ENCODE measurements at regions not wholly inside any gene's neighbourhood (a gene's known extent, or its start where the extent isn't known, plus 50 kb on each side); places are given as distances from the start of the nearest gene placed in this dataset.

- Histone ChIP-seq H3K27ac (no peak overlapping the region), H3K9me3 (no peaks in the 10 kb centered on the region), H3K4me3 (no peak overlapping the region), H3K4me1 (peaks cover 0 to 11% (median 0%) of the 10 kb centered on the region in 4 donors), H3K36me3 (no peaks in the 10 kb centered on the region), H3K27me3 (no peaks in the 10 kb centered on the region)
- no peak for TF ChIP-seq EP300 (IDR thresholded peaks at IDR 0.05)
- no peak for TF ChIP-seq CTCF (IDR thresholded peaks at IDR 0.05)
- no peak for TF ChIP-seq POLR2AphosphoS5 (IDR thresholded peaks at IDR 0.05)
- no peak for TF ChIP-seq POLR2A (IDR thresholded peaks at IDR 0.05)
- ATAC-seq (ENCODE audit: low FRiP score in 2 of 2) = no peak
- WGBS, 2 donors = 22 to 42% methylated on average over 1 of the region's 1 CpG
- DNase-seq = no peak
Measured at GRCh38 chr15:38897551-38897950, 332.9 kb upstream of the RASGRP1 start.

- TF ChIP-seq POLR2AphosphoS5 (IDR thresholded peaks at IDR 0.05) (no peak), POLR2A (IDR thresholded peaks at IDR 0.05) (no peak), EP300 (IDR thresholded peaks at IDR 0.05) (no peak), CTCF (IDR thresholded peaks at IDR 0.05) (no peak)
- Histone ChIP-seq H3K4me3 (no peak overlapping the region), H3K27me3 (no peaks in the 10 kb centered on the region), H3K36me3 (no peaks in the 10 kb centered on the region), H3K27ac (no peak overlapping the region), H3K9me3 (no peaks in the 10 kb centered on the region), H3K4me1 (peaks cover 0 to 11% (median 0%) of the 10 kb centered on the region in 4 donors)
- no peak for DNase-seq
- 68 to 79% methylated on average over 1 of the region's 1 CpG for WGBS, 2 donors
- no peak for ATAC-seq (ENCODE audit: low FRiP score in 2 of 2)
Measured at GRCh38 chr15:38898236-38898635, 333.6 kb upstream of the RASGRP1 start.

- ATAC-seq (ENCODE audit: low FRiP score in 2 of 2) = no peak
- H3K36me3 ChIP-seq = no peaks in the 10 kb centered on the region
- TF ChIP-seq EP300 (IDR thresholded peaks at IDR 0.05) = no peak
- no peak for TF ChIP-seq POLR2AphosphoS5 (IDR thresholded peaks at IDR 0.05)
- TF ChIP-seq CTCF (IDR thresholded peaks at IDR 0.05) = no peak
- TF ChIP-seq POLR2A (IDR thresholded peaks at IDR 0.05) = no peak
- H3K4me3 ChIP-seq = no peak overlapping the region
- 75 to 83% methylated on average over 2 of the region's 2 CpGs for WGBS, 2 donors
- no peaks in the 10 kb centered on the region for H3K27me3 ChIP-seq
- H3K9me3 ChIP-seq = no peaks in the 10 kb centered on the region
- no peak for DNase-seq
- H3K27ac ChIP-seq = no peak overlapping the region
- H3K4me1 ChIP-seq = peaks cover 0 to 3% (median 0%) of the 10 kb centered on the region in 4 donors
Measured at GRCh38 chr15:38899300-38899699, 334.7 kb upstream of the RASGRP1 start.

GRCh38 chr15:38904298-38904697 is 339.7 kb upstream of the RASGRP1 start:
- TF ChIP-seq EP300 (IDR thresholded peaks at IDR 0.05) (no peak), POLR2A (IDR thresholded peaks at IDR 0.05) (no peak), POLR2AphosphoS5 (IDR thresholded peaks at IDR 0.05) (no peak), CTCF (IDR thresholded peaks at IDR 0.05) (no peak)
- no peak for ATAC-seq (ENCODE audit: low FRiP score in 2 of 2)
- no peaks in the 10 kb centered on the region for H3K4me1 ChIP-seq
- no peak overlapping the region for H3K27ac ChIP-seq
- H3K4me3 ChIP-seq = no peak overlapping the region
- H3K36me3 ChIP-seq = no peaks in the 10 kb centered on the region
- no peaks in the 10 kb centered on the region for H3K9me3 ChIP-seq
- no peak for DNase-seq
- 70 to 78% methylated on average over 4 of the region's 4 CpGs for WGBS, 2 donors
- no peaks in the 10 kb centered on the region for H3K27me3 ChIP-seq

- no peak overlapping the region for H3K4me3 ChIP-seq
- H3K9me3 ChIP-seq = no peaks in the 10 kb centered on the region
- H3K27me3 ChIP-seq = no peaks in the 10 kb centered on the region
- H3K27ac ChIP-seq = no peak overlapping the region
- H3K4me1 ChIP-seq = no peaks in the 10 kb centered on the region
- WGBS, 2 donors = 72 to 82% methylated on average over 1 of the region's 1 CpG
- no peak for DNase-seq
- TF ChIP-seq EP300 (IDR thresholded peaks at IDR 0.05) (no peak), POLR2AphosphoS5 (IDR thresholded peaks at IDR 0.05) (no peak), POLR2A (IDR thresholded peaks at IDR 0.05) (no peak), CTCF (IDR thresholded peaks at IDR 0.05) (no peak)
- H3K36me3 ChIP-seq = no peaks in the 10 kb centered on the region
- ATAC-seq (ENCODE audit: low FRiP score in 2 of 2) = no peak
Measured at GRCh38 chr15:38905632-38906031, 341.0 kb upstream of the RASGRP1 start.
